ENCODE measurements at regions not wholly inside any gene's neighbourhood (a gene's known extent, or its start where the extent isn't known, plus 50 kb on each side); places are given as distances from the start of the nearest gene placed in this dataset.

- TF ChIP-seq EGR1 (IDR thresholded peaks at IDR 0.05; ENCODE audit: borderline replicate concordance in 1 of 2, low read depth in 2 of 2, low read length in 2 of 2) (no peak), RCOR1 (conservative IDR thresholded peaks at IDR 0.05; ENCODE audit: low read depth, low read length) (no peak), CREM (IDR thresholded peaks at IDR 0.05; ENCODE audit: low read depth) (no peak)
Observed at GRCh38 chr3:20572473-20572872, 386.5 kb upstream of the SGO1 start (continued).

- Histone ChIP-seq H3K9me3 (replicated peaks; ENCODE audit: control insufficient read depth, insufficient read depth, low read length) (no peaks in the 10 kb centered on the region), H2AFZ (ENCODE audit: control insufficient read depth, low read depth, low read length) (no peak overlapping the region), H4K20me1 (ENCODE audit: control insufficient read depth, insufficient read depth) (no peaks in the 10 kb centered on the region), H3K79me2 (ENCODE audit: control insufficient read depth, insufficient read depth, low read length) (no peaks in the 10 kb centered on the region), H3K9ac (ENCODE audit: control insufficient read depth, insufficient read depth, low read length) (no peak overlapping the region), H3K27ac (ENCODE audit: control insufficient read depth, insufficient read depth) (no peak overlapping the region), H3K4me2 (ENCODE audit: control insufficient read depth, insufficient read depth) (no peak overlapping the region), H3K4me3 (no peak overlapping the region), H3K27me3 (replicated peaks in 1 of 2; ENCODE audit: control insufficient read depth in 2 of 2, insufficient read depth in 2 of 2, low read length in 1 of 2) (no peaks in the 10 kb centered on the region), H3K4me1 (ENCODE audit: control insufficient read depth, insufficient read depth, low read length) (no peaks in the 10 kb centered on the region), H3K36me3 (ENCODE audit: control insufficient read depth in 2 of 2, insufficient read depth in 2 of 2, low read length in 1 of 2) (no peaks in the 10 kb centered on the region)
- intact Hi-C loops (cut with micrococcal nuclease; ENCODE audit: unreplicated experiment) (no loop called here), in situ Hi-C loops (cut with MboI) (no loop called here)
- ChIA-PET POLR2A (no interaction called here), SMC1A (ENCODE audit: uncharacterized antibody, unreplicated experiment) (no interaction called here), RAD21 (ENCODE audit: unreplicated experiment) (no interaction called here), CTCF (interaction anchor here (0.6 kb wide), 1 partner anchor 1326 kb away, joined by 3 read pairs; no protein-coding TSS in a partner anchor)
- 3% methylated on average over 2 of the region's 2 CpGs for WGBS (ENCODE audit: insufficient coverage, insufficient replicate concordance, low lambda C conversion rate, missing lambda C conversion rate)
- no peak for DNase-seq (ENCODE audit: low read depth, low spot score)
- ATAC-seq = no peak
- FAIRE-seq = no peak
- BruUV-seq (replicated peaks) = no TSS peak
- TF ChIP-seq HDAC6 (IDR thresholded peaks at IDR 0.05; ENCODE audit: unreplicated experiment) (no peak), MAX (IDR thresholded peaks at IDR 0.05; ENCODE audit: low read depth, low read length) (no peak), CBFB (IDR thresholded peaks at IDR 0.05; ENCODE audit: low read depth) (no peak), NRF1 (conservative IDR thresholded peaks at IDR 0.05; ENCODE audit: low read depth, low read length) (no peak), SREBF2 (IDR thresholded peaks at IDR 0.05; ENCODE audit: low read length) (no peak), SUPT20H (IDR thresholded peaks at IDR 0.05; ENCODE audit: borderline replicate concordance, control insufficient read depth, low read depth, low read length) (no peak), CBX3 (IDR thresholded peaks at IDR 0.05; ENCODE audit: borderline replicate concordance, low read depth) (no peak), BRCA1 (IDR thresholded peaks at IDR 0.05; ENCODE audit: low read depth, low read length) (no peak), SIX5 (IDR thresholded peaks at IDR 0.05; ENCODE audit: low read depth, low read length, severe bottlenecking) (no peak), PKNOX1 (IDR thresholded peaks at IDR 0.05) (no peak), ZNF592 (IDR thresholded peaks at IDR 0.05) (no peak), RAD51 (IDR thresholded peaks at IDR 0.05) (no peak), ZBED1 (IDR thresholded peaks at IDR 0.05; ENCODE audit: borderline replicate concordance) (no peak)
- TF ChIP-seq, protein P1, sequence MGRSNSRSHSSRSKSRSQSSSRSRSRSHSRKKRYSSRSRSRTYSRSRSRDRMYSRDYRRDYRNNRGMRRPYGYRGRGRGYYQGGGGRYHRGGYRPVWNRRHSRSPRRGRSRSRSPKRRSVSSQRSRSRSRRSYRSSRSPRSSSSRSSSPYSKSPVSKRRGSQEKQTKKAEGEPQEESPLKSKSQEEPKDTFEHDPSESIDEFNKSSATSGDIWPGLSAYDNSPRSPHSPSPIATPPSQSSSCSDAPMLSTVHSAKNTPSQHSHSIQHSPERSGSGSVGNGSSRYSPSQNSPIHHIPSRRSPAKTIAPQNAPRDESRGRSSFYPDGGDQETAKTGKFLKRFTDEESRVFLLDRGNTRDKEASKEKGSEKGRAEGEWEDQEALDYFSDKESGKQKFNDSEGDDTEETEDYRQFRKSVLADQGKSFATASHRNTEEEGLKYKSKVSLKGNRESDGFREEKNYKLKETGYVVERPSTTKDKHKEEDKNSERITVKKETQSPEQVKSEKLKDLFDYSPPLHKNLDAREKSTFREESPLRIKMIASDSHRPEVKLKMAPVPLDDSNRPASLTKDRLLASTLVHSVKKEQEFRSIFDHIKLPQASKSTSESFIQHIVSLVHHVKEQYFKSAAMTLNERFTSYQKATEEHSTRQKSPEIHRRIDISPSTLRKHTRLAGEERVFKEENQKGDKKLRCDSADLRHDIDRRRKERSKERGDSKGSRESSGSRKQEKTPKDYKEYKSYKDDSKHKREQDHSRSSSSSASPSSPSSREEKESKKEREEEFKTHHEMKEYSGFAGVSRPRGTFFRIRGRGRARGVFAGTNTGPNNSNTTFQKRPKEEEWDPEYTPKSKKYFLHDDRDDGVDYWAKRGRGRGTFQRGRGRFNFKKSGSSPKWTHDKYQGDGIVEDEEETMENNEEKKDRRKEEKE (IDR thresholded peaks at IDR 0.05) = no peak
Observed at GRCh38 chr3:20569310-20569709, 383.3 kb upstream of the SGO1 start.
